ENCODE measurements at regions not wholly inside any gene's neighbourhood (a gene's known extent, or its start where the extent isn't known, plus 50 kb on each side); places are given as distances from the start of the nearest gene placed in this dataset.
"Not testable (repeated sequence)": the region's sequence is repeated elsewhere in the genome, so short reads cannot be mapped to it uniquely, and the experiment has no call there.

DNA sequence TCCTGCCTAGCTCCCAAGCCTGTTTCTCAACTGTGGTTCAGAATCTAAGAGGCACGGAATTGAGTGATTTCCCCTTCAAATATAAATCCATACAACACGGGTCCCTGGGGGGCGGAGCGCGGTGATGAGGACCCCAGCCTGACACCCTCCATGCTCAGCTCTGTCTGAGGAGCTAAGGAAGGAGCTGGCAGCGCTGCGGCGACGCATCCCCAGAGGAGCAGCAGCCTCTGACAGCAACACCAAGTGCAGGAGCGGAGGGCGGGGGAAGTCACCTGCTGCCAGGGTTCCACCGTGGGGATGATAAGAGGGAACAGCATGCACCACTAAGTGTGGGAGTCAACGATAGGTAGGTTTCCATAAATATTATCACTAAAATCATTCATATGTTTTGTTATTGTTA is 72.6 kb upstream of the VWC2 start:
- peaks cover 0 to 9% (median 3%) of the 10 kb centered on the region in 7 donors for H3K9me3 Mint-ChIP-seq
- H3K36me3 Mint-ChIP-seq, result no peaks in the 10 kb centered on the region
- H3K4me1 Mint-ChIP-seq, result peaks cover 0 to 5% (median 0%) of the 10 kb centered on the region in 4 donors
- DNase-seq (no peak), ATAC-seq (ENCODE audit: low read depth in 2 of 2) (no peak)
- H3K27me3 ChIP-seq (ENCODE audit: control insufficient read depth, insufficient read depth, low read length), result no peaks in the 10 kb centered on the region
- no peaks in the 10 kb centered on the region for H3K36me3 ChIP-seq (ENCODE audit: control insufficient read depth, insufficient read depth, low read length)
- H3K9me3 ChIP-seq (ENCODE audit: control insufficient read depth in 2 of 2, low read length in 2 of 2), result no peaks in the 10 kb centered on the region
- H3K27ac Mint-ChIP-seq, result no peak overlapping the region
- H3K4me3 Mint-ChIP-seq, result no peak overlapping the region
- H3K27me3 Mint-ChIP-seq, result peaks cover 5% of the 10 kb centered on the region
- H3K27ac ChIP-seq (ENCODE audit: insufficient read depth, low read length, poor library complexity, severe bottlenecking), result no peak overlapping the region
- H3K4me3 ChIP-seq (ENCODE audit: low read depth, low read length), result no peak overlapping the region
- no peaks in the 10 kb centered on the region for H3K4me1 ChIP-seq (ENCODE audit: control insufficient read depth, insufficient read depth, low read length, poor library complexity, severe bottlenecking)

DNA sequence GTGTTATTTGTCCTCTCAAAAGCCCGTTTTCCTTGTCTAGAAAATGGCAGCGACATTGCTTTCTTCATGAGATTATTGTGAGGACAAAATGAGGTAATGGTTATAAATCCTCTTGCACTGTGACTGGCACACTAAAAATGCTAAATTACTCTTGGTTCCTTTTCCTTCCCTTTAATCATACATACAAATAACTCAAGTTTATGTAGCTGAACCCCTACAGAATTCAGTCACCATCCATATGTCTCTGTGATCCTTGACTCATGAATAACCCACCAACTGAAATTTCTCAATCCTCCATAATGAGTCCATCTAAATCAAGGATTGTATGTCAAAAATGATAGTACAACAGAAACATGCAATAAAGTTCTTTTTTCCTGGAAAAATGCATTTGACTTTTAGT is 71.3 kb upstream of the VWC2 start:
- no peak overlapping the region for H3K4me3 ChIP-seq (ENCODE audit: low read depth, low read length)
- Mint-ChIP-seq H3K4me3 (no peak overlapping the region), H3K27ac (no peak overlapping the region), H3K36me3 (no peaks in the 10 kb centered on the region), H3K27me3 (peaks cover 5% of the 10 kb centered on the region), H3K9me3 (peaks cover 0 to 9% (median 3%) of the 10 kb centered on the region in 7 donors), H3K4me1 (peaks cover 0 to 5% (median 0%) of the 10 kb centered on the region in 4 donors)
- H3K9me3 ChIP-seq (ENCODE audit: control insufficient read depth in 2 of 2, low read length in 2 of 2), result no peaks in the 10 kb centered on the region
- H3K27ac ChIP-seq (ENCODE audit: insufficient read depth, low read length, poor library complexity, severe bottlenecking), result no peak overlapping the region
- no peaks in the 10 kb centered on the region for H3K27me3 ChIP-seq (ENCODE audit: control insufficient read depth, insufficient read depth, low read length)
- no peaks in the 10 kb centered on the region for H3K4me1 ChIP-seq (ENCODE audit: control insufficient read depth, insufficient read depth, low read length, poor library complexity, severe bottlenecking)
- no peak for DNase-seq
- no peak for ATAC-seq (ENCODE audit: low read depth in 2 of 2)
- H3K36me3 ChIP-seq (ENCODE audit: control insufficient read depth, insufficient read depth, low read length), result no peaks in the 10 kb centered on the region

DNA sequence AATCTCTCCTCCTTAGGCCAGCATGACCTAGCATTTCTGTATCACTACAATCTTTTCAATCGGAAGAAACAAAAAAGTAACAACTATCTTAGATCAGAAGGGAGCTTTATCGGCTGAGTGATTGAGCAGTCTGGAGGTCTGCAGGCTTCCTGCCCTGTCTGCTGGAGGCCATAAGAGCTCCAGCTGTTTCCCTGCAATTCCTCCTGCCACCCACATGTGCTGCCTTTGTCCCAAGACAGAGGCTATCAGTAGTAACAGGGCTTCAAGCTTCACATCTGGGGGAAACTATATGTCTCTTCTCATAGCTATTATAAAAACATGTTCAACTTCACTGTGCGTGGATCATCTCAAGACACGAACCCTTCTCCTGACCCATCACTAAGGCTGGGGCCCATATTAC is 70.1 kb upstream of the VWC2 start:
- no peak for ATAC-seq (ENCODE audit: low read depth in 2 of 2)
- no peak for DNase-seq

DNA sequence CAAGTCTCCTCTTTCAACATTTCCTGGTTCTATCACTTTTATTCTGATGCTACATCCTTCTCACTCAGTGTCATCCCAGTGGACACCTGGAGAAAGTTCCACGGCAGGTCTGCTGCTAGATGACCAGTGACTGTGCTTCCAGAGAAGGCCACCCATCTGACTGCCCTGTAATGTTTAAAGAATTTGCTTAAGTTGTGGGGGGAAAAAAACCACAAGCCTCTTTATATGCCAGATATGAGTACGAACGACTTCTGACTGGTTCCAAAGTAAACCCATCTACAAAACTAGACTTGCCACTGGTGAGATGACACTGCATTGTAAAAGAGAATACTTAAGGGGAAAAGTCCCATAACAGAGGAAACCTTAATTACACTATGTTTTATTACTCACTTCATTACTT is 69.6 kb upstream of the VWC2 start:
- H3K27ac ChIP-seq (ENCODE audit: insufficient read depth, low read length, poor library complexity, severe bottlenecking), result no peak overlapping the region
- Mint-ChIP-seq H3K36me3 (no peaks in the 10 kb centered on the region), H3K4me3 (no peak overlapping the region), H3K27ac (no peak overlapping the region), H3K4me1 (peaks cover 0 to 5% (median 0%) of the 10 kb centered on the region in 4 donors), H3K27me3 (peaks cover 5% of the 10 kb centered on the region), H3K9me3 (peaks cover 0 to 9% (median 2%) of the 10 kb centered on the region in 7 donors)
- H3K4me1 ChIP-seq (ENCODE audit: control insufficient read depth, insufficient read depth, low read length, poor library complexity, severe bottlenecking), result no peaks in the 10 kb centered on the region
- DNase-seq (no peak), ATAC-seq (ENCODE audit: low read depth in 2 of 2) (no peak)
- H3K4me3 ChIP-seq (ENCODE audit: low read depth, low read length), result no peak overlapping the region
- no peaks in the 10 kb centered on the region for H3K9me3 ChIP-seq (ENCODE audit: control insufficient read depth in 2 of 2, low read length in 2 of 2)
- no peaks in the 10 kb centered on the region for H3K36me3 ChIP-seq (ENCODE audit: control insufficient read depth, insufficient read depth, low read length)
- no peaks in the 10 kb centered on the region for H3K27me3 ChIP-seq (ENCODE audit: control insufficient read depth, insufficient read depth, low read length)

More for the DNA sequence above, 70.1 kb upstream of the VWC2 start:
- Histone ChIP-seq H3K9me3 (ENCODE audit: control insufficient read depth in 2 of 2, low read length in 2 of 2) (no peaks in the 10 kb centered on the region), H3K36me3 (ENCODE audit: control insufficient read depth, insufficient read depth, low read length) (no peaks in the 10 kb centered on the region), H3K4me3 (ENCODE audit: low read depth, low read length) (no peak overlapping the region), H3K27ac (ENCODE audit: insufficient read depth, low read length, poor library complexity, severe bottlenecking) (no peak overlapping the region), H3K27me3 (ENCODE audit: control insufficient read depth, insufficient read depth, low read length) (no peaks in the 10 kb centered on the region), H3K4me1 (ENCODE audit: control insufficient read depth, insufficient read depth, low read length, poor library complexity, severe bottlenecking) (no peaks in the 10 kb centered on the region)
- Mint-ChIP-seq H3K4me3 (no peak overlapping the region), H3K27ac (no peak overlapping the region), H3K36me3 (no peaks in the 10 kb centered on the region), H3K9me3 (peaks cover 0 to 7% (median 2%) of the 10 kb centered on the region in 7 donors), H3K27me3 (peaks cover 5% of the 10 kb centered on the region), H3K4me1 (peaks cover 0 to 5% (median 0%) of the 10 kb centered on the region in 4 donors)

DNA sequence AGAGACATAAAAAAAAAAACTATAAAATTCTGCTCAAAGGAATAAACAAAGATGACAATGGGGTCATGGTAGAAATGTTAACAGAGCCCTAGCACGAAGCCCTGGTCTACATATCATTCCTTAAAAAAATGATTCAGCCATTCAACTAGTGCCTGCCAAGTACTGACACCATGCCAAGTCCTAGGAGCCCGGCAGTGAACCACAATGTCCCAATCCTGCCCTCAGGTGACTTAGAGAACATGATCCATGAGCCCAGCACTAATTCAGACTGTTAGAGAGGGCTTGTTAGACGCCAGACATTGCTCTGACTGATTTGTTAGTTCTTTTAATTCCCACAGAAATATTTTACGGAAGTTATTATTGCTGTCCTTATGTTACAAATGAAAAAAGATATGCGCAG is 67.3 kb upstream of the VWC2 start:
- Histone ChIP-seq H3K36me3 (ENCODE audit: control insufficient read depth, insufficient read depth, low read length) (no peaks in the 10 kb centered on the region), H3K27ac (ENCODE audit: insufficient read depth, low read length, poor library complexity, severe bottlenecking) (no peak overlapping the region), H3K9me3 (ENCODE audit: control insufficient read depth in 2 of 2, low read length in 2 of 2) (no peaks in the 10 kb centered on the region), H3K4me1 (ENCODE audit: control insufficient read depth, insufficient read depth, low read length, poor library complexity, severe bottlenecking) (no peaks in the 10 kb centered on the region), H3K27me3 (ENCODE audit: control insufficient read depth, insufficient read depth, low read length) (no peaks in the 10 kb centered on the region), H3K4me3 (ENCODE audit: low read depth, low read length) (no peak overlapping the region)
- H3K36me3 Mint-ChIP-seq, result no peaks in the 10 kb centered on the region
- ATAC-seq (ENCODE audit: low read depth in 2 of 2) (no peak), DNase-seq (no peak)
- no peak overlapping the region for H3K27ac Mint-ChIP-seq
- H3K9me3 Mint-ChIP-seq, result peaks cover 0 to 11% (median 3%) of the 10 kb centered on the region in 7 donors
- peaks cover 0 to 5% (median 0%) of the 10 kb centered on the region in 4 donors for H3K4me1 Mint-ChIP-seq
- H3K4me3 Mint-ChIP-seq, result no peak overlapping the region
- peaks cover 5% of the 10 kb centered on the region for H3K27me3 Mint-ChIP-seq

DNA sequence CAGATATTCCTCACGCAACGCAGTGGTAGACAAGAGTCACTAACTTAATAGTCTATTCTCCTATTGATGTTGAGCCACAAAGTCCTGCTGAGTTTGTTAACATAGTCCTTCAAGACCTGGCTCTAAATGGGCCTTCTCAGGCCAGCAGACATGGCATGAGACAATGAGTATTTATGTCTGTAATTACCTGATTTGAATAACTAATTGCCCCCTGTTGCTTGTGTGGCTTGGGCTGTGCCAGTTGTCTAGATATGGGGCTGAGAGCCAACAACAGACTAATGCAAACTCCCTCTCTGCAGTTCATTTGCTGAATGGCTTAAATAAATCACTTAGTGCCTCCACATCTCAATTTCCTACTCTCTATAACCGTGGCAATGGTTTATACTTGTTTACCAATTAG is 65.5 kb upstream of the VWC2 start:
- H3K27ac Mint-ChIP-seq, result no peak overlapping the region
- peaks cover 0 to 5% (median 0%) of the 10 kb centered on the region in 4 donors for H3K4me1 Mint-ChIP-seq
- no peak overlapping the region for H3K4me3 Mint-ChIP-seq
- ATAC-seq (ENCODE audit: low read depth in 2 of 2) (no peak), DNase-seq (no peak)
- no peaks in the 10 kb centered on the region for H3K36me3 ChIP-seq (ENCODE audit: control insufficient read depth, insufficient read depth, low read length)
- H3K27me3 Mint-ChIP-seq, result peaks cover 5% of the 10 kb centered on the region
- no peak overlapping the region for H3K27ac ChIP-seq (ENCODE audit: insufficient read depth, low read length, poor library complexity, severe bottlenecking)
- H3K4me3 ChIP-seq (ENCODE audit: low read depth, low read length), result no peak overlapping the region
- H3K36me3 Mint-ChIP-seq, result no peaks in the 10 kb centered on the region
- no peaks in the 10 kb centered on the region for H3K27me3 ChIP-seq (ENCODE audit: control insufficient read depth, insufficient read depth, low read length)
- no peaks in the 10 kb centered on the region for H3K9me3 ChIP-seq (ENCODE audit: control insufficient read depth in 2 of 2, low read length in 2 of 2)
- H3K4me1 ChIP-seq (ENCODE audit: control insufficient read depth, insufficient read depth, low read length, poor library complexity, severe bottlenecking), result no peaks in the 10 kb centered on the region
- peaks cover 0 to 11% (median 3%) of the 10 kb centered on the region in 7 donors for H3K9me3 Mint-ChIP-seq

DNA sequence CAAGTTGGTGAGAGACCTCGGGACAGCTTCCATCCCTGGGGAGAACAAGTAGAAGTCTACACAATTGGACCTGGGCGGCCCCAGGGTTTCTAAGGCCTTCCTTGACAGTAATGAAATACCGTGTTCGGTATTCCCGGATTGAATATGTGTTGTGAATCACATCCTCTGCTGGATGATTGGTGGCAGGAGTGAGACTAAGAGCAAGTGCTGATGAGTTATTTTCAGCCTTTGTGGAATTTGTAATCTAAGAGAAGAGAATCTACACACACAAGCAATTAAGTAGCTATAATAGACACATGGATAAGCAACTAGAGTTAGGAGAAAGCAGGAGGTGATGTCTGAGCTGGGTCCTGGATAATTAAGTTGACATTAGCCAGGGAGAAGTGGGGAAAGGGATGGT is 64.8 kb upstream of the VWC2 start:
- Mint-ChIP-seq H3K36me3 (no peaks in the 10 kb centered on the region), H3K27me3 (no peaks in the 10 kb centered on the region), H3K4me3 (no peak overlapping the region), H3K9me3 (peaks cover 0 to 7% (median 0%) of the 10 kb centered on the region in 7 donors), H3K4me1 (no peaks in the 10 kb centered on the region), H3K27ac (no peak overlapping the region)
- H3K27me3 ChIP-seq (ENCODE audit: control insufficient read depth, insufficient read depth, low read length), result no peaks in the 10 kb centered on the region
- no peaks in the 10 kb centered on the region for H3K4me1 ChIP-seq (ENCODE audit: control insufficient read depth, insufficient read depth, low read length, poor library complexity, severe bottlenecking)
- H3K9me3 ChIP-seq (ENCODE audit: control insufficient read depth in 2 of 2, low read length in 2 of 2), result no peaks in the 10 kb centered on the region
- no peaks in the 10 kb centered on the region for H3K36me3 ChIP-seq (ENCODE audit: control insufficient read depth, insufficient read depth, low read length)
- DNase-seq (no peak), ATAC-seq (ENCODE audit: low read depth in 2 of 2) (no peak)
- no peak overlapping the region for H3K4me3 ChIP-seq (ENCODE audit: low read depth, low read length)
- no peak overlapping the region for H3K27ac ChIP-seq (ENCODE audit: insufficient read depth, low read length, poor library complexity, severe bottlenecking)

DNA sequence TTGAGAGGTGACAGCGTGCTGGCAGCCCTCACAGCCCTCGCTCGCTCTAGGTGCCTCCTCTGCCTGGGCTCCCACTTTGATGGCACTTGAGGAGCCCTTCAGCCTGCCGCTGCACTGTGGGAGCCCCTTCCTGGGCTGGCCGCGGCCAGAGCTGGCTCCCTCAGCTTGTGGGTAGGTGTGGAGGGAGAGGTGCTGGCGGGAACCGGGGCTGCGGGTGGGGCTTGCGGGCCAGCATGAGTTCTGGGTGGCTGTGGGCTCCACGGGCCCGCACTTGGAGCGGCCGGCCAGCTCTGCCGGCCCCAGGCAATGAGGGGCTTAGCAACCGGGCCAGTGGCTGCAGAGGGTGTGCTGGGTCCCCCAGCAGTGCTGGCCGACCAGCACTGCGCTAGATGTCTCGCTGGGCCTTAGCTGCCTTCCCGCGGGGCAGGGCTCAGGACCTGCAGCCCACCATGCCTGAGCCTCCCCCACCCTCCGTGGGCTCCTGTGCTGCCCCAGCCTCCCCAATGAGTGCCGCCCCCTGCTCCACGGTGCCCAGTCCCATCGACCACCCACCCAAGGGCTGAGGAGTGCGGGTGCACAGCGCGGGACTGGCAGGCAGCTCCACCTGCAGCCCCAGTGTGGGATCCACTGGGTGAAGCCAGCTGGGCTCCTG is 62.2 kb upstream of the VWC2 start:
- not testable (repeated sequence) for H3K4me1 Mint-ChIP-seq; H3K27me3 Mint-ChIP-seq; H3K9me3 Mint-ChIP-seq; ATAC-seq (ENCODE audit: low read depth in 2 of 2); H3K27me3 ChIP-seq (ENCODE audit: control insufficient read depth, insufficient read depth, low read length); H3K27ac ChIP-seq (ENCODE audit: insufficient read depth, low read length, poor library complexity, severe bottlenecking); H3K4me3 Mint-ChIP-seq; H3K36me3 ChIP-seq (ENCODE audit: control insufficient read depth, insufficient read depth, low read length); H3K4me3 ChIP-seq (ENCODE audit: low read depth, low read length); H3K36me3 Mint-ChIP-seq; H3K27ac Mint-ChIP-seq; H3K9me3 ChIP-seq (ENCODE audit: control insufficient read depth in 2 of 2, low read length in 2 of 2); H3K4me1 ChIP-seq (ENCODE audit: control insufficient read depth, insufficient read depth, low read length, poor library complexity, severe bottlenecking); DNase-seq
